Ishikawa (cell line): ENCODE measurements at regions not wholly inside any gene's neighbourhood (a gene's known extent, or its start where the extent isn't known, plus 50 kb on each side); places are given as distances from the start of the nearest gene placed in this dataset.

Source experiments
- CEBPB ChIP-seq: IDR thresholded peaks from 2 replicates; pipeline ENCODE4 v1.6.1; 2012
- CREB1 ChIP-seq: IDR thresholded peaks from 2 replicates; pipeline ENCODE4 v1.6.1; 2012; ENCODE audit warnings: low read depth
- EGR1 ChIP-seq: IDR thresholded peaks from 2 replicates; pipeline ENCODE4 v1.6.1; 2012
- EP300 ChIP-seq: IDR thresholded peaks from 2 replicates; pipeline ENCODE4 v1.6.1; 2012; ENCODE audit warnings: borderline replicate concordance
- FOXM1 ChIP-seq: IDR thresholded peaks from 2 replicates; pipeline ENCODE4 v1.6.1; 2012; ENCODE audit warnings: low read depth, borderline replicate concordance
- MAX ChIP-seq: IDR thresholded peaks from 2 replicates; pipeline ENCODE4 v1.6.1; 2012
- NFIC ChIP-seq: IDR thresholded peaks from 2 replicates; pipeline ENCODE4 v1.6.1; 2012
- RAD21 ChIP-seq: IDR thresholded peaks from 2 replicates; pipeline ENCODE4 v1.6.1; 2012; ENCODE audit warnings: low read depth
- REST ChIP-seq: IDR thresholded peaks from 2 replicates; pipeline ENCODE4 v1.6.1; 2012; ENCODE audit warnings: low read depth, mild to moderate bottlenecking
- TAF1 ChIP-seq: IDR thresholded peaks from 2 replicates; pipeline ENCODE4 v1.6.1; 2012; ENCODE audit warnings: low read depth, mild to moderate bottlenecking
- TCF12 ChIP-seq: IDR thresholded peaks from 2 replicates; pipeline ENCODE4 v1.6.1; 2012; ENCODE audit warnings: low read depth
- TEAD4 ChIP-seq: IDR thresholded peaks from 2 replicates; pipeline ENCODE4 v1.6.1; 2012
- USF1 ChIP-seq: IDR thresholded peaks from 2 replicates; pipeline ENCODE4 v1.6.1; 2012
- YY1 ChIP-seq: IDR thresholded peaks from 2 replicates; pipeline ENCODE4 v1.6.1; 2012; ENCODE audit warnings: low read depth
- ZBTB7A ChIP-seq: IDR thresholded peaks from 2 replicates; pipeline ENCODE4 v1.6.1; 2012; ENCODE audit warnings: low read depth

- TF ChIP-seq CEBPB (no peak), EGR1 (no peak), TCF12 (no peak), CREB1 (no peak), REST (no peak), RAD21 (no peak), TAF1 (no peak)
Observed at GRCh38 chr4:100280807-100281206, 90.5 kb upstream of the DDIT4L start.

GRCh38 chr4:100278567-100278966, 88.3 kb upstream of the DDIT4L start:
- TF ChIP-seq FOXM1 = no peak
- TF ChIP-seq USF1 = no peak

GRCh38 chr4:100269446-100269845, 79.2 kb upstream of the DDIT4L start:
- TF ChIP-seq USF1 (no peak), ZBTB7A (no peak), NFIC (no peak), CEBPB (no peak), TAF1 (no peak), FOXM1 (no peak)

GRCh38 chr4:100268789-100269188, 78.5 kb upstream of the DDIT4L start:
- no peak for TF ChIP-seq EGR1
- no peak for TF ChIP-seq EP300
- TF ChIP-seq REST = no peak
- TF ChIP-seq CREB1 = no peak
- TF ChIP-seq TCF12 = no peak
- TF ChIP-seq RAD21 = no peak
- no peak for TF ChIP-seq TEAD4
- TF ChIP-seq TAF1 = no peak
- no peak for TF ChIP-seq ZBTB7A
- no peak for TF ChIP-seq NFIC
- no peak for TF ChIP-seq YY1
- no peak for TF ChIP-seq FOXM1
- TF ChIP-seq USF1 = no peak
- TF ChIP-seq MAX = no peak

- TF ChIP-seq NFIC (no peak), MAX (no peak), CREB1 (no peak), RAD21 (no peak), USF1 (no peak), TEAD4 (no peak), REST (no peak), TCF12 (no peak)
Observed at GRCh38 chr4:100261346-100261745, 71.1 kb upstream of the DDIT4L start.
